ENCODE measurements at regions not wholly inside any gene's neighbourhood (a gene's known extent, or its start where the extent isn't known, plus 50 kb on each side); places are given as distances from the start of the nearest gene placed in this dataset.

DNA sequence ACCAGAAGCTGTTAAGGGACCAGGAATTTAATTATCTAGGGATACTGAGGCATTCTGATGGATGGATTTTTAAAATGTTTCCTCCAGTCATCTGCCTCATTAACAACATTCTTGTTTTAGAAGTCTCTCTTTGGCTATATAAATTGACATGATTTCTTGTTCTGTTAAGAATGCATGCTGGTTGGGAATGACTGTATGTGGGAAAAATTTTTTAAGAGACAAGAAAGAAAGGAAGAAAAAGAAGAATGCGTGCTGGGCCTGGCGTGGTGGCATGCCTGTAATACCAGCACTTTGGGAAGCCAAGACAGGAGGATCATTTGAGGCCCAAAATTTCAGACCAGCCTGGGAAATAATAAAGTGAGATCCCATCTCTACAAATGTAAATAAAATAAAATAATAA is 203.6 kb downstream of the GJA1 start:
- no peak overlapping the region for H3K9ac ChIP-seq (ENCODE audit: insufficient read depth, low read depth, low read length)
- no peaks in the 10 kb centered on the region for H3K4me1 ChIP-seq (ENCODE audit: insufficient read depth, low read length)
- no TSS peak for BruUV-seq (replicated peaks)
- H3K4me2 ChIP-seq (ENCODE audit: low read depth, low read length) = no peak overlapping the region
- H3K36me3 ChIP-seq (replicated peaks in 1 of 2; ENCODE audit: control insufficient read depth in 1 of 2, insufficient read depth in 2 of 2, low read length in 2 of 2) = no peaks in the 10 kb centered on the region
- no peak for DNase-seq (ENCODE audit: low spot score)
- no peak for ATAC-seq
- no peak overlapping the region for H3K4me3 ChIP-seq (replicated peaks in 1 of 3; ENCODE audit: insufficient read depth in 1 of 3, low read depth in 2 of 3, low read length in 3 of 3)
- intact Hi-C loops (cut with micrococcal nuclease; ENCODE audit: unreplicated experiment) (no loop called here), in situ Hi-C loops (cut with HindIII; ENCODE audit: extremely low pct_ligation_motif_present, low pct_unique_long_range_greater_than_20kb) (no loop called here)
- H3K9me3 ChIP-seq (ENCODE audit: low read length) = peaks cover 11% of the 10 kb centered on the region
- TF ChIP-seq, protein P1, sequence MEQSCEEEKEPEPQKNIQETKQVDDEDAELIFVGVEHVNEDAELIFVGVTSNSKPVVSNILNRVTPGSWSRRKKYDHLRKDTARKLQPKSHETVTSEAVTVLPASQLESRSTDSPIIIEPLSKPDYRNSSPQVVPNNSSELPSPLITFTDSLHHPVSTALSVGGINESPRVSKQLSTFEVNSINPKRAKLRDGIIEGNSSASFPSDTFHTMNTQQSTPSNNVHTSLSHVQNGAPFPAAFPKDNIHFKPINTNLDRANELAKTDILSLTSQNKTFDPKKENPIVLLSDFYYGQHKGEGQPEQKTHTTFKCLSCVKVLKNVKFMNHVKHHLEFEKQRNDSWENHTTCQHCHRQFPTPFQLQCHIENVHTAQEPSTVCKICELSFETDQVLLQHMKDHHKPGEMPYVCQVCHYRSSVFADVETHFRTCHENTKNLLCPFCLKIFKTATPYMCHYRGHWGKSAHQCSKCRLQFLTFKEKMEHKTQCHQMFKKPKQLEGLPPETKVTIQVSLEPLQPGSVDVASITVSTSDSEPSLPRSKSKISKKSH (CRISPR knock-in tag; IDR thresholded peaks at IDR 0.05; ENCODE audit: borderline replicate concordance) = no peak
- TF ChIP-seq ATF1 (CRISPR knock-in tag; IDR thresholded peaks at IDR 0.05) (no peak), ZMAT3 (CRISPR knock-in tag; conservative IDR thresholded peaks at IDR 0.05) (no peak), MED13 (CRISPR knock-in tag; IDR thresholded peaks at IDR 0.05) (no peak), ZNF878 (CRISPR knock-in tag; IDR thresholded peaks at IDR 0.05) (no peak)
- TF ChIP-seq, protein P2, sequence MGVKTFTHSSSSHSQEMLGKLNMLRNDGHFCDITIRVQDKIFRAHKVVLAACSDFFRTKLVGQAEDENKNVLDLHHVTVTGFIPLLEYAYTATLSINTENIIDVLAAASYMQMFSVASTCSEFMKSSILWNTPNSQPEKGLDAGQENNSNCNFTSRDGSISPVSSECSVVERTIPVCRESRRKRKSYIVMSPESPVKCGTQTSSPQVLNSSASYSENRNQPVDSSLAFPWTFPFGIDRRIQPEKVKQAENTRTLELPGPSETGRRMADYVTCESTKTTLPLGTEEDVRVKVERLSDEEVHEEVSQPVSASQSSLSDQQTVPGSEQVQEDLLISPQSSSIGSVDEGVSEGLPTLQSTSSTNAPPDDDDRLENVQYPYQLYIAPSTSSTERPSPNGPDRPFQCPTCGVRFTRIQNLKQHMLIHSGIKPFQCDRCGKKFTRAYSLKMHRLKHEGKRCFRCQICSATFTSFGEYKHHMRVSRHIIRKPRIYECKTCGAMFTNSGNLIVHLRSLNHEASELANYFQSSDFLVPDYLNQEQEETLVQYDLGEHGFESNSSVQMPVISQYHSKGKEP (CRISPR knock-in tag; IDR thresholded peaks at IDR 0.05) = no peak
- TF ChIP-seq, protein P3, sequence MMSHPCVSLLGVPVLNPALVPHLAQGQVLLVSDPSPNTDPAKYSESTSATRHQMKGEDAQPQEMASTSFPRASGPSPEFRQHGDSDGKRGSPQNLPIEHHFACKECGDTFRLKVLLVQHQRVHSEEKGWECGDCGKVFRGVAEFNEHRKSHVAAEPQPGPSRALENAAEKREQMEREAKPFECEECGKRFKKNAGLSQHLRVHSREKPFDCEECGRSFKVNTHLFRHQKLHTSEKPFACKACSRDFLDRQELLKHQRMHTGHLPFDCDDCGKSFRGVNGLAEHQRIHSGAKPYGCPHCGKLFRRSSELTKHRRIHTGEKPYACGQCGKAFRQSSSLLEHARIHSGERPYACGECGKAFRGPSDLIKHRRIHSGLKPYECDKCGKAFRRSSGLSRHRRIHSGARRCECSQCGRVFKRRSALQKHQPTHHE (CRISPR knock-in tag; IDR thresholded peaks at IDR 0.05; ENCODE audit: borderline replicate concordance) = no peak
- TF ChIP-seq, protein P4, sequence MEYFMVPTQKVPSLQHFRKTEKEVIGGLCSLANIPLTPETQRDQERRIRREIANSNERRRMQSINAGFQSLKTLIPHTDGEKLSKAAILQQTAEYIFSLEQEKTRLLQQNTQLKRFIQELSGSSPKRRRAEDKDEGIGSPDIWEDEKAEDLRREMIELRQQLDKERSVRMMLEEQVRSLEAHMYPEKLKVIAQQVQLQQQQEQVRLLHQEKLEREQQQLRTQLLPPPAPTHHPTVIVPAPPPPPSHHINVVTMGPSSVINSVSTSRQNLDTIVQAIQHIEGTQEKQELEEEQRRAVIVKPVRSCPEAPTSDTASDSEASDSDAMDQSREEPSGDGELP (IDR thresholded peaks at IDR 0.05; ENCODE audit: borderline replicate concordance, low read depth) = no peak
- TF ChIP-seq, protein P5, sequence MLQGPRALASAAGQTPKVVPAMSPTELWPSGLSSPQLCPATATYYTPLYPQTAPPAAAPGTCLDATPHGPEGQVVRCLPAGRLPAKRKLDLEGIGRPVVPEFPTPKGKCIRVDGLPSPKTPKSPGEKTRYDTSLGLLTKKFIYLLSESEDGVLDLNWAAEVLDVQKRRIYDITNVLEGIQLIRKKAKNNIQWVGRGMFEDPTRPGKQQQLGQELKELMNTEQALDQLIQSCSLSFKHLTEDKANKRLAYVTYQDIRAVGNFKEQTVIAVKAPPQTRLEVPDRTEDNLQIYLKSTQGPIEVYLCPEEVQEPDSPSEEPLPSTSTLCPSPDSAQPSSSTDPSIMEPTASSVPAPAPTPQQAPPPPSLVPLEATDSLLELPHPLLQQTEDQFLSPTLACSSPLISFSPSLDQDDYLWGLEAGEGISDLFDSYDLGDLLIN (CRISPR knock-in tag; IDR thresholded peaks at IDR 0.05; ENCODE audit: borderline replicate concordance) = no peak
- TF ChIP-seq, protein P6, sequence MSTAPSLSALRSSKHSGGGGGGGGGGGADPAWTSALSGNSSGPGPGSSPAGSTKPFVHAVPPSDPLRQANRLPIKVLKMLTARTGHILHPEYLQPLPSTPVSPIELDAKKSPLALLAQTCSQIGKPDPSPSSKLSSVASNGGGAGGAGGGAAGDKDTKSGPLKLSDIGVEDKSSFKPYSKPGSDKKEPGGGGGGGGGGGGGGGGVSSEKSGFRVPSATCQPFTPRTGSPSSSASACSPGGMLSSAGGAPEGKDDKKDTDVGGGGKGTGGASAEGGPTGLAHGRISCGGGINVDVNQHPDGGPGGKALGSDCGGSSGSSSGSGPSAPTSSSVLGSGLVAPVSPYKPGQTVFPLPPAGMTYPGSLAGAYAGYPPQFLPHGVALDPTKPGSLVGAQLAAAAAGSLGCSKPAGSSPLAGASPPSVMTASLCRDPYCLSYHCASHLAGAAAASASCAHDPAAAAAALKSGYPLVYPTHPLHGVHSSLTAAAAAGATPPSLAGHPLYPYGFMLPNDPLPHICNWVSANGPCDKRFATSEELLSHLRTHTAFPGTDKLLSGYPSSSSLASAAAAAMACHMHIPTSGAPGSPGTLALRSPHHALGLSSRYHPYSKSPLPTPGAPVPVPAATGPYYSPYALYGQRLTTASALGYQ (CRISPR knock-in tag; IDR thresholded peaks at IDR 0.05) = no peak
- TF ChIP-seq, protein P7, sequence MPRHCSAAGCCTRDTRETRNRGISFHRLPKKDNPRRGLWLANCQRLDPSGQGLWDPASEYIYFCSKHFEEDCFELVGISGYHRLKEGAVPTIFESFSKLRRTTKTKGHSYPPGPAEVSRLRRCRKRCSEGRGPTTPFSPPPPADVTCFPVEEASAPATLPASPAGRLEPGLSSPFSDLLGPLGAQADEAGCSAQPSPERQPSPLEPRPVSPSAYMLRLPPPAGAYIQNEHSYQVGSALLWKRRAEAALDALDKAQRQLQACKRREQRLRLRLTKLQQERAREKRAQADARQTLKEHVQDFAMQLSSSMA (CRISPR knock-in tag; IDR thresholded peaks at IDR 0.05) = no peak
- ChIA-PET POLR2A (no interaction called here), CTCF (ENCODE audit: low intra/inter-chr PET ratio, low total read pairs) (no interaction called here)
- H3K27me3 ChIP-seq (ENCODE audit: control insufficient read depth in 1 of 2, insufficient read depth in 2 of 2, low read length in 2 of 2) = no peaks in the 10 kb centered on the region
- no peaks in the 10 kb centered on the region for H4K20me1 ChIP-seq (ENCODE audit: insufficient read depth, low read length)
- no peaks in the 10 kb centered on the region for H3K79me2 ChIP-seq (ENCODE audit: insufficient read depth, low read length)
- no peak overlapping the region for H3K27ac ChIP-seq (ENCODE audit: extremely low read length, insufficient read depth, low read length)
- no peak for FAIRE-seq
- H2AFZ ChIP-seq (ENCODE audit: low read length) = no peak overlapping the region
- WGBS (ENCODE audit: low lambda C conversion rate) = 3% methylated on average over 2 of the region's 2 CpGs
